Kidney glomerular epithelial cell (primary cell): ENCODE measurements at regions not wholly inside any gene's neighbourhood (a gene's known extent, or its start where the extent isn't known, plus 50 kb on each side); places are given as distances from the start of the nearest gene placed in this dataset.
A peak's percentile ranks its signal among the peaks of the same experiment; 100 is the strongest.
"Not testable (repeated sequence)": the region's sequence is repeated elsewhere in the genome, so short reads cannot be mapped to it uniquely, and the experiment has no call there.

Experiments
- DNase-seq: peaks from one replicate; lab custom pipeline; 2025; lab: John Stamatoyannopoulos, UW

GRCh38 chr4:3365326-3365725 is 72.5 kb downstream of the RGS12 start:
- DNase-seq, result no peak

GRCh38 chr4:3365871-3366842 is 73.3 kb downstream of the RGS12 start:
- no peak for DNase-seq

- DNase-seq, result no peak
Measured at GRCh38 chr4:3366893-3367775, 74.3 kb downstream of the RGS12 start.

- no peak for DNase-seq
Measured at GRCh38 chr4:3367866-3368265, 73.9 kb upstream of the HGFAC start.

GRCh38 chr4:3368334-3368733 is 73.4 kb upstream of the HGFAC start:
- DNase-seq, result no peak

GRCh38 chr4:3368841-3369760 is 72.7 kb upstream of the HGFAC start:
- DNase-seq, result no peak

- peak; percentile 88 for DNase-seq
Measured at GRCh38 chr4:3369781-3370674, 71.7 kb upstream of the HGFAC start.

- peak; percentile 60 for DNase-seq
Measured at GRCh38 chr4:3371033-3372001, 70.5 kb upstream of the HGFAC start.

- DNase-seq, result no peak
Measured at GRCh38 chr4:3372264-3372932, 69.4 kb upstream of the HGFAC start.

- no peak for DNase-seq
Measured at GRCh38 chr4:3372933-3373465, 68.8 kb upstream of the HGFAC start.

GRCh38 chr4:3373468-3373867 is 68.3 kb upstream of the HGFAC start:
- no peak for DNase-seq

GRCh38 chr4:3374011-3374645 is 67.6 kb upstream of the HGFAC start:
- DNase-seq, result no peak

- DNase-seq, result no peak
Measured at GRCh38 chr4:3374667-3375066, 67.1 kb upstream of the HGFAC start.

GRCh38 chr4:3375688-3376087 is 66.1 kb upstream of the HGFAC start:
- peak; percentile 77 for DNase-seq

- DNase-seq, result no peak
Measured at GRCh38 chr4:3376266-3376665, 65.5 kb upstream of the HGFAC start.

- DNase-seq, result no peak
Measured at GRCh38 chr4:3377557-3377956, 64.2 kb upstream of the HGFAC start.

- not testable (repeated sequence) for DNase-seq
Measured at GRCh38 chr4:3380336-3380735, 61.4 kb upstream of the HGFAC start.

GRCh38 chr4:3381208-3381607 is 60.6 kb upstream of the HGFAC start:
- DNase-seq, result not testable (repeated sequence)
